ENCODE measurements at regions not wholly inside any gene's neighbourhood (a gene's known extent, or its start where the extent isn't known, plus 50 kb on each side); places are given as distances from the start of the nearest gene placed in this dataset.
"Not testable (repeated sequence)": the region's sequence is repeated elsewhere in the genome, so short reads cannot be mapped to it uniquely, and the experiment has no call there.

GRCh38 chr9:95572381-95573151 lies 55.8 kb upstream of the PTCH1 start:
- Histone ChIP-seq H3K4me3 (ENCODE audit: low read length in 3 of 3) (no peak overlapping the region), H3K27me3 (ENCODE audit: control insufficient read depth, insufficient read depth, low read length) (no peaks in the 10 kb centered on the region), H3K9me3 (ENCODE audit: control insufficient read depth in 2 of 3, insufficient read depth in 1 of 3, low read length in 3 of 3) (peaks cover 0 to under 1% (median 0%) of the 10 kb centered on the region in 3 donors), H3K36me3 (ENCODE audit: control insufficient read depth in 2 of 3, insufficient read depth in 3 of 3, low read length in 3 of 3) (no peaks in the 10 kb centered on the region), H3K9ac (ENCODE audit: low read length in 3 of 3) (no peak overlapping the region), H3K27ac (ENCODE audit: low read depth in 2 of 2, low read length in 2 of 2) (no peak overlapping the region), H3K4me1 (ENCODE audit: control insufficient read depth in 2 of 3, insufficient read depth in 2 of 3, low read depth in 1 of 3, low read length in 3 of 3) (no peaks in the 10 kb centered on the region)
- FAIRE-seq (no peak), DNase-seq (no peak)
- intact Hi-C loops (cut with DNase I) = no loop called here
- TF ChIP-seq, protein P1, sequence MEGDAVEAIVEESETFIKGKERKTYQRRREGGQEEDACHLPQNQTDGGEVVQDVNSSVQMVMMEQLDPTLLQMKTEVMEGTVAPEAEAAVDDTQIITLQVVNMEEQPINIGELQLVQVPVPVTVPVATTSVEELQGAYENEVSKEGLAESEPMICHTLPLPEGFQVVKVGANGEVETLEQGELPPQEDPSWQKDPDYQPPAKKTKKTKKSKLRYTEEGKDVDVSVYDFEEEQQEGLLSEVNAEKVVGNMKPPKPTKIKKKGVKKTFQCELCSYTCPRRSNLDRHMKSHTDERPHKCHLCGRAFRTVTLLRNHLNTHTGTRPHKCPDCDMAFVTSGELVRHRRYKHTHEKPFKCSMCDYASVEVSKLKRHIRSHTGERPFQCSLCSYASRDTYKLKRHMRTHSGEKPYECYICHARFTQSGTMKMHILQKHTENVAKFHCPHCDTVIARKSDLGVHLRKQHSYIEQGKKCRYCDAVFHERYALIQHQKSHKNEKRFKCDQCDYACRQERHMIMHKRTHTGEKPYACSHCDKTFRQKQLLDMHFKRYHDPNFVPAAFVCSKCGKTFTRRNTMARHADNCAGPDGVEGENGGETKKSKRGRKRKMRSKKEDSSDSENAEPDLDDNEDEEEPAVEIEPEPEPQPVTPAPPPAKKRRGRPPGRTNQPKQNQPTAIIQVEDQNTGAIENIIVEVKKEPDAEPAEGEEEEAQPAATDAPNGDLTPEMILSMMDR (IDR thresholded peaks at IDR 0.05; ENCODE audit: borderline replicate concordance, extremely low read depth, insufficient read depth) = no peak

DNA sequence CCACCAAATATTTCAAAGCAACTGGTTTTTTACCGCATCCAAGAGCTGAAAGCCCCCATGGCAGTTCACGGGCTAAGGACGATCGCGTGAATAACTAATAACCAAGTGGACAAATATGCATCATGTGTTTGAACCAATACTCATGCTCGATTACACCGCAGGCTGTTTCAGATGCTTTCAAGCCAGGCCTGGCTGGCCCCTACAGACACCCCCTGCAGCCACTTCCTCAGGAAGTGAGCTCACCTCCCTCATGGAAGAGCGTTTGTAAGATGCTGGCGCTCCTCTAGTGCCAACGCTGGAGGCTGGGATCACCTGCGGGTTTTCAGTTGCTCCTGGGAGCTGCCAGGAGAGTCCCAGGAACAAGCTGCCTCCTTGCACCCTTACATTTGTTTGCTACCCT lies 53.9 kb upstream of the PTCH1 start:
- Histone ChIP-seq H3K9ac (ENCODE audit: low read length in 3 of 3) (no peak overlapping the region), H3K4me3 (ENCODE audit: low read length in 3 of 3) (no peak overlapping the region), H3K27me3 (ENCODE audit: control insufficient read depth, insufficient read depth, low read length) (no peaks in the 10 kb centered on the region), H3K4me1 (ENCODE audit: control insufficient read depth in 2 of 3, insufficient read depth in 2 of 3, low read depth in 1 of 3, low read length in 3 of 3) (no peaks in the 10 kb centered on the region), H3K27ac (ENCODE audit: low read depth in 2 of 2, low read length in 2 of 2) (no peak overlapping the region), H3K36me3 (ENCODE audit: control insufficient read depth in 2 of 3, insufficient read depth in 3 of 3, low read length in 3 of 3) (no peaks in the 10 kb centered on the region), H3K9me3 (ENCODE audit: control insufficient read depth in 2 of 3, insufficient read depth in 1 of 3, low read length in 3 of 3) (peaks cover 0 to 2% (median 0%) of the 10 kb centered on the region in 3 donors)
- TF ChIP-seq, protein P1 (IDR thresholded peaks at IDR 0.05; ENCODE audit: borderline replicate concordance, extremely low read depth, insufficient read depth) = no peak
- FAIRE-seq (no peak), DNase-seq (no peak)
- intact Hi-C loops (cut with DNase I) = no loop called here

DNA sequence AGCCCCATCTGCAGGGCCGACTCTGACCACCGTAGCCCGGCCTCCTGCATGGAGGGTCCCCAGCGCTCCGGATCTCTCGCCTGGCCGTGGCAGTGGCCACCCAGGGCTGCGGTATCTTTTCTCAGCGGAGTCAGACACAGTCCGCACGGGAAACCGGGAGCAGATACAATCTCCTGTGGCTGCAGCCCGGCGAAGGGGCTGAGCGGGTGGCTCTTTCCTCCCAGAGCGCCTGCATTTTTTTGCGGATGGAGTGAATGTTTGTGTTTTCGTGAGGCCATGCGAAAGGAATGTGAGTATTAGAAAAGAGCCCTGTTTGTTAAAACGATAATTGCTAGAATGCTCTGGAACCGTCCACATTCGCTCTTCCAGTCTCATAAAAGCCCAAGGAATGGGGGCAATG lies 53.4 kb upstream of the PTCH1 start:
- FAIRE-seq (no peak), DNase-seq (peak in 2 of 5 donors; percentile 47 to 71)
- Histone ChIP-seq H3K27me3 (ENCODE audit: control insufficient read depth, insufficient read depth, low read length) (no peaks in the 10 kb centered on the region), H3K4me1 (ENCODE audit: control insufficient read depth in 2 of 3, insufficient read depth in 2 of 3, low read depth in 1 of 3, low read length in 3 of 3) (no peaks in the 10 kb centered on the region), H3K4me3 (ENCODE audit: low read length in 3 of 3) (no peak overlapping the region), H3K9me3 (ENCODE audit: control insufficient read depth in 2 of 3, insufficient read depth in 1 of 3, low read length in 3 of 3) (peaks cover 0 to 2% (median 0%) of the 10 kb centered on the region in 3 donors), H3K27ac (ENCODE audit: low read depth in 2 of 2, low read length in 2 of 2) (no peak overlapping the region), H3K36me3 (ENCODE audit: control insufficient read depth in 2 of 3, insufficient read depth in 3 of 3, low read length in 3 of 3) (no peaks in the 10 kb centered on the region), H3K9ac (ENCODE audit: low read length in 3 of 3) (no peak overlapping the region)
- intact Hi-C loops (cut with DNase I) = no loop called here
- TF ChIP-seq, protein P1 (IDR thresholded peaks at IDR 0.05; ENCODE audit: borderline replicate concordance, extremely low read depth, insufficient read depth) = no peak

GRCh38 chr9:95568735-95569134 lies 52.0 kb upstream of the PTCH1 start:
- H3K4me3 ChIP-seq (ENCODE audit: low read length in 3 of 3); H3K27ac ChIP-seq (ENCODE audit: low read depth in 2 of 2, low read length in 2 of 2); intact Hi-C loops (cut with DNase I); FAIRE-seq; H3K9me3 ChIP-seq (ENCODE audit: control insufficient read depth in 2 of 3, insufficient read depth in 1 of 3, low read length in 3 of 3); H3K36me3 ChIP-seq (ENCODE audit: control insufficient read depth in 2 of 3, insufficient read depth in 3 of 3, low read length in 3 of 3); DNase-seq; H3K4me1 ChIP-seq (ENCODE audit: control insufficient read depth in 2 of 3, insufficient read depth in 2 of 3, low read depth in 1 of 3, low read length in 3 of 3); H3K27me3 ChIP-seq (ENCODE audit: control insufficient read depth, insufficient read depth, low read length); H3K9ac ChIP-seq (ENCODE audit: low read length in 3 of 3): not testable (repeated sequence)

Measured in kidney (tissue), 13 donors.